IPS-15b (cell line): ENCODE measurements at regions not wholly inside any gene's neighbourhood (a gene's known extent, or its start where the extent isn't known, plus 50 kb on each side); places are given as distances from the start of the nearest gene placed in this dataset.

Experiments
- H3K27me3 ChIP-seq: one replicate; pipeline ENCODE4 v1.6.1; 2013; ENCODE audit warnings: low read length; ENCODE audit not compliant: control insufficient read depth, insufficient read depth
- H3K36me3 ChIP-seq: one replicate; pipeline ENCODE4 v1.6.1; 2013; ENCODE audit warnings: low read length; ENCODE audit not compliant: control insufficient read depth, insufficient read depth
- H3K4me1 ChIP-seq: one replicate; pipeline ENCODE4 v1.6.1; 2013; ENCODE audit warnings: mild to moderate bottlenecking, low read length; ENCODE audit not compliant: control insufficient read depth, insufficient read depth
- H3K4me3 ChIP-seq: one replicate; pipeline ENCODE4 v1.5.1; 2013; ENCODE audit warnings: low read depth, low read length
- H3K9ac ChIP-seq: one replicate; pipeline ENCODE4 v1.6.1; 2013; ENCODE audit warnings: low read depth, mild to moderate bottlenecking, low read length
- H3K9me3 ChIP-seq: one replicate; pipeline ENCODE4 v1.6.1; 2013; ENCODE audit warnings: mild to moderate bottlenecking, low read length; ENCODE audit not compliant: control insufficient read depth, insufficient read depth

DNA sequence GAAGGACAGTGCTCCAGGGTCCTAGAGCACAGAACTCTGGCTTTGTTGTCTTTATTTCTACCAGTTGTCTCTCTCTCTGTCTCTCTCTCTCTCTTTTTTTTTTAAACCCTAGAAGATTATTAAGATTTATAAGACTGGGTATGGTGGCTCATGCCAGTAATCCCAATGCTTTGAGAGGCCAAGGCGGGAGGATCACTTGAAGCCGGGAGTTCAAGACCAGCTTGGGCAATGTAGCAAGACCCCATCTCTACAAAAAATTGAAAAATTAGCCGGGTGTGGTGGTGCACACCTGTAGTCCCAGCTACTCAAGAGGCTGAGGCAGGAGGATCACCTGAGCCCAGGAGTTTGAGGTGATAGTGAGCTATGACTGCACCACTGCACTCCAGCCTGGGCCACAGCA, 65.0 kb upstream of the ABL1 start:
- Histone ChIP-seq H3K9ac (no peak overlapping the region), H3K9me3 (no peaks in the 10 kb centered on the region), H3K27me3 (no peaks in the 10 kb centered on the region), H3K4me1 (peaks cover 11% of the 10 kb centered on the region), H3K36me3 (no peaks in the 10 kb centered on the region), H3K4me3 (no peak overlapping the region)

DNA sequence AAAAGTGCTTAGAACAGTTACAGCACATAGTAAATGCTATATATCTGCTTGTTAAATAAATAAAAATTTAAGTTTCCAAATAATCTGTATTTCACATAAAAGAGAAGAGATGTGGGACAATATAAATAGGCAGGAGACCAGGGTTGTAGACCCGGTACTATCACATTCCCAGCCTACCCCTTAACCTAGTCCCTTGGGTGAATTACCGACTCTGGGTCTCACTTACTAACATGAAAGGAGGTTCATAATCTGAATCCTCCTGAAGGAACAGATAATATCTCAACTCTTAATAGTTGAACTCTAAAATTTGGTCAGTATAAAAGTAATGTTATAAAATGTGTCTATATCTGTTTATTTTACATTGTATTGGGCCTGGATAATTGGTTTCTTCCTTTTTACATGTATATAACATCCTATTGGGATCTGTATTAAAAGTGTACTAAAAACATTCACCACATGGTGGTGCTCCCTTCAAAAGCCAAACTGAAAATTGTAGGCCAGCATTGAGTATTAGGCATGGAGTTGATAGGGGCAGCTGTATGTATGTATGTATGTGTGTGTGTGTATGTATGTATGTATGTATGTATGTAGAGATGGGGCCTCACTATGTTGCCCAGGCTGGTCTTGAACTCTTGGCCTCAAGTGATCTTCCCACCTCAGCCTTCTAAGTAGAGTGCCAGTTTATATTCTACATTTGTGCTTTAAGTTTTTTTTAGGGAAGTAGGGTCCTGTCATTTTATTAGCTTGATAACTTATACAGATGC, 64.2 kb upstream of the ABL1 start:
- no peaks in the 10 kb centered on the region for H3K9me3 ChIP-seq
- H3K9ac ChIP-seq: no peak overlapping the region
- no peaks in the 10 kb centered on the region for H3K27me3 ChIP-seq
- H3K4me1 ChIP-seq: peaks cover 11% of the 10 kb centered on the region
- H3K4me3 ChIP-seq: no peak overlapping the region
- H3K36me3 ChIP-seq: no peaks in the 10 kb centered on the region

DNA sequence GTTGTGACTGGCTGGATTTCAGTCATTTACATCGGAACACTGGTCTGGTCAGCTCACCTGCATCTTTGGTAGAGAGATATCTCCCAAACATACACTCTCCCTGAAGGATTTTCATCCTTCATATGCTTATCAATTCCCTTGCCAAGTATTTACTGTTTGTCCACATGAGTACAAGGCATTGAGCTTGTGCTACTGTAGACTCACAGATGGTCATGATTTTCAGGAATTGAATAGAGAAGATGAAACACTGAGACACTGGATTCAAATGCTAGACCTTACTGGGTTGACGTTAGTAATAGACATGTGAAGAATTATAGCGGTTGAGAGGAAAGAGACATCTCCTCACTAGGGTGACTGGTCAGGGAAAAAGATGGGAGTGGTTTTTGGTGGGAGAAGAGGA, 62.9 kb upstream of the ABL1 start:
- Histone ChIP-seq H3K9me3 (no peaks in the 10 kb centered on the region), H3K9ac (no peak overlapping the region), H3K4me3 (no peak overlapping the region)

DNA sequence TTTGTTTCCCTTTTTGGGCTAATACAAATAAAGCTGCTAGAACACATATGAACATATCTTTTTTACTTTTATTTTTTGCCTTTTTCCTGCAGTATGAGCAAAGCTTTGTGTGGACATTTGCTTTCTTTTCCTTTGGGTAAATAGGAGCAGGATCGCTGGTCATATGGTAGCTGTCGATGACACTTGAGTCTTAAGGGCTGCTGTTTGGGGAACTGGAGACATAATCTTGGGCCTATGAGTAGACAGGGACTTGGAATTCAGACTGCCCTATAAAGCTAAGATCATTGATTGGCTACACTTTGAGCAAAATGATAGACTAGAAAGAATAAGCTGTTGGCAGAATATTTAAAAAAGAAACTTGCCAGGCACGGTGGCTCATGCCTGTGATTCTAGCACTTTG, 60.9 kb upstream of the ABL1 start:
- no peak overlapping the region for H3K9ac ChIP-seq
- H3K4me3 ChIP-seq: no peak overlapping the region
- no peaks in the 10 kb centered on the region for H3K4me1 ChIP-seq
- no peaks in the 10 kb centered on the region for H3K27me3 ChIP-seq
- H3K36me3 ChIP-seq: no peaks in the 10 kb centered on the region
- no peaks in the 10 kb centered on the region for H3K9me3 ChIP-seq

More for the DNA sequence above, 62.9 kb upstream of the ABL1 start:
- no peaks in the 10 kb centered on the region for H3K27me3 ChIP-seq
- no peaks in the 10 kb centered on the region for H3K36me3 ChIP-seq
- H3K4me1 ChIP-seq: peaks cover 11% of the 10 kb centered on the region

DNA sequence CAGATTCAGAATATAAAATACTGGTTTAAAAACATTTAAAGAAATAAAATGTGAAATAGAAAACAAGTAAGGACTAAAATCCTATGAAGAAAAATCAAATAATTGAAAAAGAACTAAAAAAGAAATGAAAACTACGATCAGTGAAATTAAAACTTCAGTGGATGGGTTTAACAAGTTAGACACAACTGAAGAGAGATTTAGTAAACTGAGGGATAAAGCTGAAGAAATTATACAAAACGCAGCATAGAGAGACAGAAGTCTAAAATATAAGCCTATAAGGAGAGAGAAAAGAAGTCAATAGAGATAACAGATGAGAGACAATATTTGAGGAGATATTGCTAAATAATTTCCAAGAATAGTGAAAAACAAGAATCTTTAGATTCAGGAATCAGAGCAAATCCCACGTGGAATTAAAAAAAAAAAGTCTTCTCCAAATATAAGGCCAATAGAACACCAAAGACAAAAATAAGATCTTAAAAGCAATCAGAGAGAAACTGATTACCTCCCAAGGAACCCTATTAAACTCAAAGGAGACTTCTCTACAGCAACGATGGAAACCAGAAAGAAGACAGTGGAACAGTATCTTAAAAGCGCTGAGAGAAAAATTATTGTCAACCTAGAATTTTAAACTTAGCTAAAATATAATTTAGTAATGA, 59.6 kb upstream of the ABL1 start:
- Histone ChIP-seq H3K36me3 (no peaks in the 10 kb centered on the region), H3K27me3 (no peaks in the 10 kb centered on the region), H3K4me1 (no peaks in the 10 kb centered on the region), H3K9ac (no peak overlapping the region), H3K9me3 (no peaks in the 10 kb centered on the region), H3K4me3 (no peak overlapping the region)

DNA sequence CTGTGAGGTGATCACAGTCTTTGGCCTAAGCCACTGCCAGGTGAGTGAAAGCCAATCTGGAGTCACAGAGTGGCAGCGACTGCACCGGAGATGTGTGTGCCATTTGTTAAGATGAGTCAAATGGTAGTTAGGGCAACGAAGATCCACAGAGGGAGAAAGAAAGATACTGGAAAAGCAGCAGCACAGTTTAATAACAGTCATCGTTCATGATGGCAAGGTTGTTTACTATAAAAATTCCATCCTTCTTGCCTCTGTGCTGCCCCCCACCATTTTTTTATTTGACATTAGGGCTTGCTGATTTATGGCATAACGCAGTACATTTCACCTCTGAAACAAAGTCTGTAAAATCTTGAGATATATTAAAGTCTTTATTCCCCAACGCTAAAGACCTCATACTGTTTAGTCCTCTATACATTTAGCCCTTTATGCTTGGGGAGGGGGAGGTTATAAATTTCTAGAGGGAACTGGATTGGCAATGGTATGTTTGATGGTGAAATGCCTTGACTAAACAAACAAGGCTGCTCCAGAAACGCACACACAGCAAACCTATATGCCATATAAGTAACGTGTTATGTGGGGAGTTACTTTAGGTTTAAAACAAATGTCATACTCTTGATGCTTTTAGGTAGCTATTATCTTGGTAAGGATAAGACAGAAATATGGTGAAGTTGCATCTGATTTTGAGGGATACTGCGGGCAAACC, 55.8 kb upstream of the ABL1 start:
- no peaks in the 10 kb centered on the region for H3K4me1 ChIP-seq
- no peak overlapping the region for H3K9ac ChIP-seq
- no peaks in the 10 kb centered on the region for H3K36me3 ChIP-seq
- H3K27me3 ChIP-seq: no peaks in the 10 kb centered on the region
- H3K4me3 ChIP-seq: no peak overlapping the region
- H3K9me3 ChIP-seq: no peaks in the 10 kb centered on the region

DNA sequence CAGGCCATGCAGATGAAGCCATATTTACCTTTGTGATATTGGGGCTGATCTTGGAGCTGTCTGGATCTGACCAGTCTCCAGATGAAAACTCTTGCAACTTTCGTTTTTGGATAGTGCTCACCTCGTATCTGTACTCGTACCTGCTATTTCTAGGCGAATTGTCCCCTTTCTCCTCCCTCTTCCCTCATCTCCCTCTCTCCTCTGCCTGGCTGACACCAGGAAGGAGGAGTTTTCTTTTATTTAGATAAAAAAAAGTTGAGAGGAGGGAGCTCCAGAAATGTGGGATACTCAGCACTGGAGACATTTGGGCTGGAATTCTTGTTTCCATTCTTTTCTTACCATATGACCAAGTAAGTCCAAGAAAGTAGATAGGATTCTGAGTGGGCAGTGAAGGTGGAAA, 54.6 kb upstream of the ABL1 start:
- H3K9ac ChIP-seq: no peak overlapping the region
- no peak overlapping the region for H3K4me3 ChIP-seq

DNA sequence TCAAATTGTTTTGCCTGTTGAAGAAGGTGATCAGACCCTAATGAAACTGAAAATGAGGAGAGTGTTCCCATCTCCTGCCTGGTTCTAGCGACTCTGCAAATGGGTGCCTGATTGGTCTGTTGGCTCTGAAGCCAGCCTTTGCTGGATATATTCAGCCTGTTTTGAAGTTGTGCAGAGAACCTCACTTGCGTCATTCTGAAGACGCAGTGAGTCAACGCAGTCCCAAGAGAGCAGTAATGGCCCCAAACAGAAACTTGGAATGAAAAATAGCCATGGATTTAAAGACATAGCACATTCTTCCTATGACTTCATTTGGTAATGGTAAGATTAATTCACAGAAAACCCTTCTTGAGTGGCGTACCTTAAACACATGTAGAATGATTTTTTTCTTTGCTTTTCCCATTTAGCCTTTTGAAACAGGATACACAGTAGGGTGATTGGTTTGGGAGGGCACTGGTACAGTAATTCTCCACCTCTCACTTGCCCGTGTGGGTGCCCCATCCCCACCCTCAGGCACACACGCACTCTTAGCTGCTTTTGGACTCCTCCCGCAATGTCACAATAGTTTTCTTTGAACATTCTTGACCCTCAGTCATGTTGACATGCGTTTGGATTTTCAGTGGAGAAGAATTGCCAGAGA, 54.1 kb upstream of the ABL1 start:
- Histone ChIP-seq H3K27me3 (no peaks in the 10 kb centered on the region), H3K4me1 (no peaks in the 10 kb centered on the region), H3K9ac (no peak overlapping the region), H3K9me3 (no peaks in the 10 kb centered on the region), H3K4me3 (no peak overlapping the region), H3K36me3 (no peaks in the 10 kb centered on the region)

More for the DNA sequence above, 54.6 kb upstream of the ABL1 start:
- Histone ChIP-seq H3K27me3 (no peaks in the 10 kb centered on the region), H3K36me3 (no peaks in the 10 kb centered on the region), H3K4me1 (no peaks in the 10 kb centered on the region), H3K9me3 (no peaks in the 10 kb centered on the region)

DNA sequence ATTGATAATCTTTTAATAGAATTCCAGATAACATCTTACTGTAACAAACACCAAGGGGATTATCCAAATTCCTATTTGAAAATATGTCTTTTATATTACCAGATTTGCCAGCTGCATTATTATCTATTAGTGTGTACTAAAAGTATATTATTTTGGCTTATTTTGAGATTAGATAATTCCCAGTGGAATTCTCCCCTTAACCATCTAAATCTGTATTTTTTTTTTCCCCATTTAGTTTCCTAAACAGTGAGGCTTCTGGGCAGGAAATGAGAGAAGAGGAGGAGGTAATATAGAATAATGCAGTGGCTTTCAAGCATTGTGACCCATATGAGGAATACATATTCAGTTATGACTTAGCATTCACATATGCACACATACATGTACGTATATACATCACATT, 53.5 kb upstream of the ABL1 start:
- H3K27me3 ChIP-seq: no peaks in the 10 kb centered on the region
- H3K9ac ChIP-seq: no peak overlapping the region
- no peak overlapping the region for H3K4me3 ChIP-seq
- no peaks in the 10 kb centered on the region for H3K36me3 ChIP-seq
- H3K4me1 ChIP-seq: no peaks in the 10 kb centered on the region
- H3K9me3 ChIP-seq: no peaks in the 10 kb centered on the region

DNA sequence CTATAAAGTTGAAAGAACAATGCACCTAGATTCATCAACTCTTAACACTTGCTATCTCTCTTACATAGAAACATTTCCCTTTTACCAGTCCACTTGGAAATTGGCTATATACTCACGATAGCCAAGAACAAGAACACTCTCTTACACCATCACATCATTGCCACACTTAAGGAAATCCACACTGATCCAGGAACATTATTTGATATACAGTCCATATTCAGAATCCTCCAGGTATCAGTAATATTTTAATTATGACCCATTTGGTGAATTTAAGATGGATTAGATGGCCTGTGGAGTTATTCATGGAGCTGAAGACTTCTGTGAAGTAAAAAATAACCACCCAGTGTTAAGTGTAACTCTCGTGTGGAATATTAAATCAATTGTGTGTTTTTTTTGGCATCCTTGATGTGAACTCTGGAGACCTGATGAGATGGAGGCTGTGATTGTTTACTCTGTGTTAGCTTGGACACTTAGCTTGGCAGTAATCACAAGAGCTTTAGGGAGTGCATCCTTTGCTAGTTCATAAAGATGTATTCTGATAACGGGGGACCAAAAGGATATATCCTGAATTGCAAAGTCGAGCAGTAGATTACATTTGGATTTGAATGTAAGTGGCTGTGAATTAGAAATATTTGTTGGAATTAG, 52.0 kb upstream of the ABL1 start:
- Histone ChIP-seq H3K36me3 (no peaks in the 10 kb centered on the region), H3K27me3 (no peaks in the 10 kb centered on the region), H3K9ac (no peak overlapping the region), H3K9me3 (no peaks in the 10 kb centered on the region), H3K4me1 (peaks cover 5% of the 10 kb centered on the region), H3K4me3 (no peak overlapping the region)

DNA sequence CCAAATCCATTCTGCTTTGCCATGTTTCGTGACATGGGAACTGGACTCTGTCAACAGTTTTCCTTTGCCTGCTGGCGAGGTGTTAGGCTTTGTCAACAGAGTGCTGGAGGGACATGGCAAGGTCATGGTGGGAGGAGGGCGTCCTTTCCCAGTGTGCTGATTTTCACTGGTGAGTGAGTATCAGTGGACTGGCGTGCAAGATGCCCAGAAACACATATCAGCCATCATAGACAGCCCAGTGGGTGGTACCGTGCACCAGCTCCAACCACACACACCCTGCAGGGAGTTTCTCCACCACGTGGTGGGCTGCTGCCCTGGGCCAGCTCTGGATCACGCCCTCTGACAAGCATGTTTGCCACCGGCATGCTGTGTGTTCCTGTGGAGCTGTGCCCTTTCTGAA, 50.0 kb upstream of the ABL1 start:
- H3K4me1 ChIP-seq: peaks cover 5% of the 10 kb centered on the region
- H3K9ac ChIP-seq: no peak overlapping the region
- H3K9me3 ChIP-seq: no peaks in the 10 kb centered on the region
- no peak overlapping the region for H3K4me3 ChIP-seq
- no peaks in the 10 kb centered on the region for H3K27me3 ChIP-seq
- H3K36me3 ChIP-seq: no peaks in the 10 kb centered on the region
